OCI-LY3 (cell line): ENCODE measurements at regions not wholly inside any gene's neighbourhood (a gene's known extent, or its start where the extent isn't known, plus 50 kb on each side); places are given as distances from the start of the nearest gene placed in this dataset.
"Not testable (repeated sequence)": the region's sequence is repeated elsewhere in the genome, so short reads cannot be mapped to it uniquely, and the experiment has no call there.

Experiments used
- H2AFZ ChIP-seq: fragments of 200-600, 300-600 bp; shearing (Covaris generic); 2 replicates; pipeline ENCODE4 v1.6.0; 2014; ENCODE audit warnings: antibody characterized with exemption, low read depth, low read length
- H3K27ac ChIP-seq: fragments of 200-600, 300-600 bp; sonication (generic); 2 replicates; pipeline ENCODE4 v1.5.1; 2014; ENCODE audit warnings: mild to moderate bottlenecking, low read length, moderate library complexity, mixed read lengths
- H3K27me3 ChIP-seq: fragments of 200-600, 300-600 bp; sonication (generic); 2 replicates; pipeline ENCODE4 v1.6.1; 2014; ENCODE audit warnings: low read depth, low read length, mixed read lengths
- H3K36me3 ChIP-seq: fragments of 200-600, 300-600 bp; sonication (generic); replicated peaks from 2 replicates; pipeline ENCODE3; 2014; ENCODE audit warnings: low read depth, low read length, mixed read lengths
- H3K4me1 ChIP-seq: fragments of 300-600, 200-600 bp; sonication (generic); 2 replicates; pipeline ENCODE4 v1.6.1; 2014; ENCODE audit warnings: low read length, mixed read lengths
- H3K4me2 ChIP-seq: fragments of 200-600, 300-600 bp; sonication (generic); 2 replicates; pipeline ENCODE4 v1.6.1; 2014; ENCODE audit warnings: low read length, mixed read lengths
- H3K4me3 ChIP-seq: fragments of 300-600, 200-600 bp; sonication (generic); 2 replicates; pipeline ENCODE4 v1.5.1; 2014; ENCODE audit warnings: antibody characterized with exemption, mild to moderate bottlenecking, low read length, moderate library complexity
- H3K79me2 ChIP-seq: fragments of 300-600, 200-600 bp; shearing (Covaris generic); 2 replicates; pipeline ENCODE4 v1.6.1; 2014; ENCODE audit warnings: mild to moderate bottlenecking, low read length, mixed read lengths
- H3K9ac ChIP-seq: fragments of 300-600, 200-600 bp; shearing (Covaris generic); 2 replicates; pipeline ENCODE4 v1.6.0; 2014; ENCODE audit warnings: mild to moderate bottlenecking, low read length, moderate library complexity
- H3K9me3 ChIP-seq: fragments of 200-600, 300-600 bp; shearing (Covaris generic); 2 replicates; pipeline ENCODE4 v1.6.1; 2014; ENCODE audit warnings: low read length, mixed read lengths; ENCODE audit not compliant: insufficient read depth
- H4K20me1 ChIP-seq: fragments of 200-600, 300-600 bp; sonication (generic); 2 replicates; pipeline ENCODE4 v1.6.1; 2016; ENCODE audit warnings: low read length, mixed read lengths; ENCODE audit not compliant: insufficient read depth
- CTCF ChIP-seq: fragments of 200-600, 300-600 bp; sonication (generic); IDR thresholded peaks from 2 replicates; pipeline ENCODE4 v1.5.1; 2014; ENCODE audit warnings: antibody characterized with exemption, low read length, low read depth
- EZH2phosphoT487 ChIP-seq: fragments of 200-600 bp; shearing (Covaris generic); IDR thresholded peaks from 2 replicates; pipeline ENCODE4 v1.6.1; 2018; ENCODE audit warnings: antibody characterized with exemption, mixed run types, low read depth

- no peaks in the 10 kb centered on the region for H3K27me3 ChIP-seq
- H2AFZ ChIP-seq: no peak overlapping the region
Observed at GRCh38 chr1:102531036-102531435, 534.3 kb upstream of the OLFM3 start.

GRCh38 chr1:102529446-102529845 is 532.7 kb upstream of the OLFM3 start:
- Histone ChIP-seq H3K4me2 (no peak overlapping the region), H3K9ac (no peak overlapping the region), H3K9me3 (no peaks in the 10 kb centered on the region), H3K36me3 (no peaks in the 10 kb centered on the region), H3K79me2 (no peaks in the 10 kb centered on the region), H3K27ac (no peak overlapping the region), H2AFZ (no peak overlapping the region), H4K20me1 (no peaks in the 10 kb centered on the region), H3K27me3 (no peaks in the 10 kb centered on the region), H3K4me3 (no peak overlapping the region), H3K4me1 (no peaks in the 10 kb centered on the region)
- TF ChIP-seq CTCF (no peak), EZH2phosphoT487 (no peak)

More at GRCh38 chr1:102531036-102531435, 534.3 kb upstream of the OLFM3 start:
- Histone ChIP-seq H3K27ac (no peak overlapping the region), H3K4me1 (no peaks in the 10 kb centered on the region), H3K4me2 (no peak overlapping the region), H3K36me3 (no peaks in the 10 kb centered on the region), H3K79me2 (no peaks in the 10 kb centered on the region), H3K9ac (no peak overlapping the region), H3K4me3 (no peak overlapping the region), H3K9me3 (no peaks in the 10 kb centered on the region), H4K20me1 (no peaks in the 10 kb centered on the region)
- TF ChIP-seq CTCF (no peak), EZH2phosphoT487 (no peak)

GRCh38 chr1:102500758-102501157 is 504.0 kb upstream of the OLFM3 start:
- no peak for TF ChIP-seq CTCF
- TF ChIP-seq EZH2phosphoT487: no peak

GRCh38 chr1:102498929-102499328 is 502.2 kb upstream of the OLFM3 start:
- H3K4me1 ChIP-seq: no peaks in the 10 kb centered on the region
- no peak overlapping the region for H3K9ac ChIP-seq
- no peak overlapping the region for H3K27ac ChIP-seq
- no peaks in the 10 kb centered on the region for H4K20me1 ChIP-seq
- no peaks in the 10 kb centered on the region for H3K27me3 ChIP-seq
- TF ChIP-seq CTCF (no peak), EZH2phosphoT487 (no peak)
- no peaks in the 10 kb centered on the region for H3K9me3 ChIP-seq
- H3K4me2 ChIP-seq: no peak overlapping the region
- no peak overlapping the region for H3K4me3 ChIP-seq
- no peaks in the 10 kb centered on the region for H3K36me3 ChIP-seq
- H3K79me2 ChIP-seq: no peaks in the 10 kb centered on the region
- no peak overlapping the region for H2AFZ ChIP-seq

More at GRCh38 chr1:102500758-102501157, 504.0 kb upstream of the OLFM3 start:
- no peaks in the 10 kb centered on the region for H3K27me3 ChIP-seq
- no peak overlapping the region for H3K4me2 ChIP-seq
- H4K20me1 ChIP-seq: no peaks in the 10 kb centered on the region
- H3K79me2 ChIP-seq: no peaks in the 10 kb centered on the region
- H2AFZ ChIP-seq: no peak overlapping the region
- H3K9me3 ChIP-seq: no peaks in the 10 kb centered on the region
- H3K9ac ChIP-seq: no peak overlapping the region
- H3K4me1 ChIP-seq: no peaks in the 10 kb centered on the region
- H3K27ac ChIP-seq: no peak overlapping the region
- no peak overlapping the region for H3K4me3 ChIP-seq
- no peaks in the 10 kb centered on the region for H3K36me3 ChIP-seq

GRCh38 chr1:102497810-102498209 is 501.1 kb upstream of the OLFM3 start:
- not testable (repeated sequence) for H3K27me3 ChIP-seq, H3K9me3 ChIP-seq, H3K27ac ChIP-seq, H2AFZ ChIP-seq, H4K20me1 ChIP-seq, H3K79me2 ChIP-seq, H3K4me3 ChIP-seq, H3K4me1 ChIP-seq, H3K9ac ChIP-seq, H3K36me3 ChIP-seq, H3K4me2 ChIP-seq
